HG02840 (cell line): ENCODE measurements at regions not wholly inside any gene's neighbourhood (a gene's known extent, or its start where the extent isn't known, plus 50 kb on each side); places are given as distances from the start of the nearest gene placed in this dataset.
A peak's percentile ranks its signal among the peaks of the same experiment; 100 is the strongest.
"Not testable (repeated sequence)": the region's sequence is repeated elsewhere in the genome, so short reads cannot be mapped to it uniquely, and the experiment has no call there.

ENCODE experiments used
- ATAC-seq: cut with Tn5 transposase; IDR thresholded peaks from one replicate; pipeline ENCODE4 v1.9.1; 2021; ENCODE audit warnings: mild to moderate bottlenecking, moderate library complexity, moderate number of reproducible peaks; ENCODE audit not compliant: unreplicated experiment, low FRiP score

DNA sequence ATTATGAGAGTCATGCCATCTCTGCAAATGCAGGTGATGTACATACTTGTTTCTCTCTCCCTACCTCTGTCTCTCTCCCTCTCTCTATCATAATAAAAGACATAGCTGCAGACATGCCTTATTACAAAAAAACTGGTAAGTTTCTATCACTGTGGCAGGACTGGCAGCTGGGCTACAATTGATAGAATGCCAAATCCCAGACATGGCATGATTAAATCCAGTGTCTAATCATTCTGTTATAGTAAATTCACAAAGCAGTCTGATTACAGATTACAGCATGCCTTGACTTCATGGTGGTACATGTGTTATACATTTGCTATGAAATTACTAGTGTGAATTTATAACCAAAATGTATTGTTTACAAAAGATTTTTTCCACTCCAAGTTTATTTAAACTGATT lies 854.7 kb downstream of the TMTC2 start:
- ATAC-seq: no peak

- ATAC-seq: no peak
Measured at GRCh38 chr12:83538361-83538965, 851.8 kb downstream of the TMTC2 start.

DNA sequence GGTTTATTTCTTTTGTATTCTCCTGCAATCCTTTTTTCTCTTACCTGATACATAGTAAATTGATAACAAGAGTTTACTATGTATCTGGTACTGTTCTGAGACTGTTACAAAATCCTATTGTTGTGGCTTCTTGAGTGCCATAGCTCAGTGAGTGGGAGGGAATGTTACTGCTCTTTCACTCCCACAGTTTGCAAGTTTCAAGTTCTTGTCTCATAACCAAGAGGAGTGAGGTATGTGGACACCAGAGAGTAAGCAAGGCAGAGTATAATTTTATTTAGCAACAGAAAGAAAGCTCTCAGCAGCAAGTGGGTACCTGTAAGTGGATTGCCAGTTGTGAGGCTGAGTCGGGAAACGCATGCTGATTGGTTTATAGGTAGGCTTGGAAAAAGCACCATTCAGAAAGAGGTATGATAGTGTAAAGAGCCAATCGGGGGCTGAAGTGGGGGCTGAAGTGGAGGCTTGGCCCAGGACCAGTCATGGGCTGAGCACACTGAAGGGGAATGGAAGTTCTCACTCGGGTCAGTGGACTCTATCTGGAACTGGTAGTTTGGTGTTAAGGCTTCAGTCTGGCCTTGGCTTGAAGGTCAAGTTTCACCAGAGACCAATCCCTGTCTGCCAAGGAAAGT lies 850.8 kb downstream of the TMTC2 start:
- ATAC-seq: no peak

DNA sequence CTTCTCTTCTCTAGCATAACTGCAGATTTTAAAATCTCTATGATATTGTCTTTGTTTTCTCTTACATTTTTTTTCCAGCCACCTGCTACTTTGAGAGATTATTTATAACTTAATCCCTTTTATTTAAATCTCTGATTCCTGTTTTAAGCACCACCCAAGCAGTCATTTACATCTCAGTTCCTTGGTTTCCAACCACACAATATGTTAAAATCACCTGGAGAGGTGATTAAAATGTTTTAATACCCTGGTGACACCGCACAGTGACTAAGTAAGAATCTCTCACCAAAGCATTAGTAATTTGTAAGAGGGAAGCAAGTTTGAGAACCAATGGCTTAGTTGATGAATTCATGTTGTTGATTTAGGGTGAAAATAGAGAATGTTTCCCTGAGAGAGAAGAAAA lies 849.8 kb downstream of the TMTC2 start:
- ATAC-seq: no peak

- ATAC-seq: no peak
Measured at GRCh38 chr12:83528571-83528970, 841.9 kb downstream of the TMTC2 start.

GRCh38 chr12:83527810-83528209 lies 841.1 kb downstream of the TMTC2 start:
- no peak for ATAC-seq

DNA sequence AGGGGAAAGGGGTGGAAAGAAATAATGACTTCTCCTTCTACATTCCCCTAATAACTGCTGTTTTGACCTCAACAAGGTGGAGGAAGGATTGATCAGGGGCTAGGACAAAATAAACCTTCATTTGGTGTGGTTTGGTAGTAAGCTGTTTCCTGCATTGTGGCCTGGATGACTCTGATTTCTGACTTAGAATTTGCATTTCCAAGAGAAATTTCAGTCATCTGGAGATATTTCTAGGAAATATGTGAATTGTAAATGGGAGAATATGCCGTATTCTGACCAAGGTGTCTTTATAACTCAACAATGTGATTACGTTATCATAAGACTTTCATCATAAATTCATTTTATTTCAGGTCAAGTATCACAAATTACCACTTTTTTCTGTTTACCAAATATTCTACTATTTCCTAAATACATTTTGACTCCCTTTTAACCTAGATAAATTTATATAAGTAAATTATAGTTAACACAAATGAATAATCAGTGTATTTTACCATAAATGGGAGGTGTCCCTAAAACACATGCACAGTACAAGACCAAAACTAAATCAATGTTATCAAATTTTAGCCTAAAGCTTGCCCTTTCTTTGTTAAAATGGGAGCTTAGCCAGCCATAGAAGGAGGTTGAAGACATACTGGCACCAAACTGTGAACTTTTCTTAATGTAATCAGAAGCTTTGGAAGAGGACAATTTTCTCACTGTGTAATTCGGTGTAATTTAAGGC lies 828.8 kb downstream of the TMTC2 start:
- ATAC-seq: no peak

GRCh38 chr12:83514372-83514771 lies 827.7 kb downstream of the TMTC2 start:
- ATAC-seq: no peak

- ATAC-seq: no peak
Measured at GRCh38 chr12:83506841-83507240, 820.1 kb downstream of the TMTC2 start.

DNA sequence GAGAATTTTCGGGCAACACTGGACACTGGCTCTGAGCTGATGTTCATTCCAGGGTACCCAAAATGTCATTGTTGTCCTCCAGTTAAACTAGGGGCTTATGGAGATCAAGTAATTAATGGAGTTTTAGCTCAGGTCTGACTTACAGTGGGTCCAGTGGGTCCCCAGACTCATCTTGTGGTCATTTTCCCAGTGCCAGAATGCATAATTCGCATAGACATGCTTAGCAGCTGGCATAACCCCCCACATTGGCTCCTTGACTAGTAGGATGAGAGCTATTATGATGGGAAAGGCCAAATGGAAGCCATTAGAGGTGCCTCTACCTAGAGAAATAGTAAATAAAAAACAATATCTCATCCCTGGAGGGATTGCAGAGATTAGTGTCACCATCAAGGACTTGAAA lies 818.9 kb downstream of the TMTC2 start:
- ATAC-seq: no peak

GRCh38 chr12:83499894-83500293 lies 813.2 kb downstream of the TMTC2 start:
- not testable (repeated sequence) for ATAC-seq

DNA sequence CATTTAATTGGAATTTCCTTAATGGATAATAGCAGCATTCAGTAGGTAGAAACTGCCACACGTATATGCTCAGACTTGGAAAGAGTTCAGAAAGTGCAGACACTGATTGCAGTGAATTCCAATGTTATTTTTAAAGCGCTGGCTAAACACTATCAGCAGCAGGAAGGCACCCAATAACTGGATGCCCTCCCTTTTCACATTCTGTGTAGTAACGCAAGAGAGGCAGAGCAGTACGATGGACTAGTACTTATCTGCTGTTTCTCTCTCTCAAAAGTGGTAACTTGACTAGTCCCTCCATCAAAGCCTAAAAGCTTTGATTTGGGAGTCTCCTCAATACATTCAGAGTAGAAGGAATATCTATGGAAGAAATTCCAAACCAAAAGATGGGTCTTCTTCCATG lies 791.0 kb downstream of the TMTC2 start:
- ATAC-seq: no peak

- no peak for ATAC-seq
Measured at GRCh38 chr12:83476695-83477690, 790.3 kb downstream of the TMTC2 start.

GRCh38 chr12:83476006-83476405 lies 789.3 kb downstream of the TMTC2 start:
- no peak for ATAC-seq

GRCh38 chr12:83474369-83474768 lies 787.7 kb downstream of the TMTC2 start:
- no peak for ATAC-seq

DNA sequence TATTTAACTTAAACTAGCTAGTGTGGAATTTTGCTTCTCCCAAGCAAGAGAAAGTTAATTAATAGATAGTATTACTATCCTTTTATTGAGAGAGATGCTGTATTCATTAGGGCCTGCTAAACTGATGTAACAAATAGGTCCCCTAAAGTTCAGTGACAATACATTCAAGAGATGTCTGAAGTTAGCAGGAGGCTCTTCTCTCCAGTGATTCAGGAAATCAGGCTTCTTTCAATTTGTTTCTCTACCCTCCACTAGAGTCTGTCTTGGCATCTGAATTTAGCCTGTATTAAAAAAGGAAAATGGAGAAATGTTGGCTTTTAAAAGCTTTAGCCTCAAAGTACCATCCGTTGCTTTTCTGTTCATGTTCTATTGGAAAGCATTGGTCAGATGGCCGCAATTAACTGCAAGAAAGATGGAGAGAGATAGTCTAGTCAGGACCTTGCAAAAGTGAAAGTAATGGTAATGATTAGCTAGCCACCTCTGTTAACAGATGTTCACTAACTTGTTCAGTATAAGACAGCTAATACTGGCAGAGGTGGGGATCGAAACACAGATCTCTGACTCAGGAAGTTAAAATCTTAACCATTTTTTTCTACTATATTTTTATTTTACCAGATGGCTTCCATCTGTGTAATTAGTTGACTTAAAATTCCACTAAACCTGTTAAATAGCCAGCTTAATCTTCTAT lies 786.8 kb downstream of the TMTC2 start:
- ATAC-seq: peak; percentile 97

DNA sequence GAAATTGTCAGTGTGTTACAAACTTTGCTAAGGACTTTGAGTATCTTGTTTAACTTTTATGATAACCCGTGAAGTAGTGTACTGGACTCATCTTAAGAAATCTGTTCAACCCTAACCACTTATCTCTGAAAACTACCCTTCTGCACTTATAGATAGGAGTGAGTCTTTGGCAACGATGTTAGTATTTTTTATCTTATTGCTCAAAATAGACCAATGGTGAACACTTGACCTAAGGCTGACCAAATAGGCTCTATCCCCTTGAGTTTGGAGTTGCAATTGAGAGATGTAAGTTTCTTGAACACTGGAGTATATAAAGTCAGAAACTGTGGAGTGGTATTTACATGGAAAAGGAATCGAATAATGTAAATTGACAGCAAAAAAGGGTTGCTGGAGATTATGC lies 786.1 kb downstream of the TMTC2 start:
- no peak for ATAC-seq

- ATAC-seq: no peak
Measured at GRCh38 chr12:83472350-83472749, 785.6 kb downstream of the TMTC2 start.

DNA sequence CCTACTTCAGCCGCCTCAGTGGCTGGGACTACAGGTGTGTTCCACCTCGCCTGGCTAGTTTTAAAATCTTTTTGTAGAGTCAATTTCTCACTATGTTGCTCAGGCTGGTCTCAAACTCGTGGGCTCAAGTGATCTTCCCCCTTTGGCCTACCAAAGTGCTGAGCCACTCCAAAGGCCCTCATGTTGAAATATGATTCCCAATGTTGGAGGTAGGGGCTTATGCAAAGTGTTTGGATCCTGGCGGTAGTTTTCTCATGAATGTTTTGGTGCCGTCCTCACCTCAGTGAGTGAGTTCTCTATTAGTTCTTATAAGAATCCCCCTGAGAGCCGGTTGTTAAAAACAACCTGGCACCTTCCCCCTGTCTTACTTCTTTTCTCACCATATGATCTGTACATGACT lies 784.6 kb downstream of the TMTC2 start:
- ATAC-seq: no peak

DNA sequence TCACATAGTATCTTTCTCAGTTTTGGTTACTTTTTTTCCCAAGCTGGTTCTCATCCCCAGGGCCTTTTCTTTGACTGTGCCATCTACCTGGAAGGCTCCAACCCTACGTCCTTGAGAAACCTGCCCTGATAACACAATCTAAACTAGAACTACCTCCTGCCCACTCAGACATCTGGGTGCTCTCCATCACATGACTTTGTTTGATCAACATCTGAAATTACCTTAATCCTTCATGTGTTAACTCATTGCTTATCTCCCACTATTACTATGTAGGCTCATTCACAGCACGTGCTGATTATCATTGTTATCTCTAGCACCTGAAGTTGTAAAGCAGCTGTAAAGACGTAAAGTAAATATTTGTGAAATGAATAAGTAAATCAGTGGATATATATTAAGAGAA lies 784.0 kb downstream of the TMTC2 start:
- no peak for ATAC-seq
